HG03060 (cell line): ENCODE measurements at regions not wholly inside any gene's neighbourhood (a gene's known extent, or its start where the extent isn't known, plus 50 kb on each side); places are given as distances from the start of the nearest gene placed in this dataset.
"Not testable (repeated sequence)": the region's sequence is repeated elsewhere in the genome, so short reads cannot be mapped to it uniquely, and the experiment has no call there.

Experiments used
- ATAC-seq: cut with Tn5 transposase; IDR thresholded peaks from one replicate; pipeline ENCODE4 v1.9.1; 2021; ENCODE audit warnings: low read depth, moderate number of reproducible peaks; ENCODE audit not compliant: unreplicated experiment

DNA sequence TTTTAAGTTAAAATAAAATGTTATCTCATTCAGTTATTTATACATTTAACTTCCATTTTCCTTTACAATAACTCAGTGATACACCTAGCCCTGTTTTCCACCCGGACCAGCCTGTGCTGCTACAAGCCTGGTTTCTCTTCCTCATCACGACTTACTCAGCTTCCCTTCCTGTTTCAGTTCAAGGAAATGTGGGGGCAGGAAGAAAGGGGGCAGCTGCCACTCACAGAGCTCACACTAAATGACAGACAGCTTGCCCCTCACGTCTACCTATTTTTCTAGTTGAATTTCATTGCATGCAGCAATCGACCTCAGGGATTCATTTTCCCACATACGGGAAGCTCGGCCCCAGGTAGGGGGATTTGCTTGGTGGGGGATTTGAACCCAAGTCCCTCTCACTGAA, 442.6 kb downstream of the TMEM121 start:
- ATAC-seq, result not testable (repeated sequence)

DNA sequence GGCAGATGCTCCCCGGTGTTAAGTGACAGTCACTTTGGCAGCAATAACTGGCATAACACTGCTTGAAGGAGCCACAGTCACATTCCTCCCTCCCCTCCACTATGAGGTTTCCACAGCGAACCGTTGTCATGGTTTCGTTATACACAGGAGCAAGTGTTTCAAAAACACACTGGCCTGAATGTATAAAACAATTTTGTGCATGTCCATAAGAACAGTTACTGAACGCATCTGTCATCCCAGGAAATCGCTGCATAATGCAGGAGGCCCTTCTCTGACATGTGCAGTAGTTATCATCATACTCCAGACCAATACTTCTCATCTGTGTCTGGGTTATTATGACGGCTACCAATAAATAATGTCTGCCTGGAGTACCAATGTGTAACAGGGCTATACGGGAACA, 444.4 kb downstream of the TMEM121 start:
- not testable (repeated sequence) for ATAC-seq

DNA sequence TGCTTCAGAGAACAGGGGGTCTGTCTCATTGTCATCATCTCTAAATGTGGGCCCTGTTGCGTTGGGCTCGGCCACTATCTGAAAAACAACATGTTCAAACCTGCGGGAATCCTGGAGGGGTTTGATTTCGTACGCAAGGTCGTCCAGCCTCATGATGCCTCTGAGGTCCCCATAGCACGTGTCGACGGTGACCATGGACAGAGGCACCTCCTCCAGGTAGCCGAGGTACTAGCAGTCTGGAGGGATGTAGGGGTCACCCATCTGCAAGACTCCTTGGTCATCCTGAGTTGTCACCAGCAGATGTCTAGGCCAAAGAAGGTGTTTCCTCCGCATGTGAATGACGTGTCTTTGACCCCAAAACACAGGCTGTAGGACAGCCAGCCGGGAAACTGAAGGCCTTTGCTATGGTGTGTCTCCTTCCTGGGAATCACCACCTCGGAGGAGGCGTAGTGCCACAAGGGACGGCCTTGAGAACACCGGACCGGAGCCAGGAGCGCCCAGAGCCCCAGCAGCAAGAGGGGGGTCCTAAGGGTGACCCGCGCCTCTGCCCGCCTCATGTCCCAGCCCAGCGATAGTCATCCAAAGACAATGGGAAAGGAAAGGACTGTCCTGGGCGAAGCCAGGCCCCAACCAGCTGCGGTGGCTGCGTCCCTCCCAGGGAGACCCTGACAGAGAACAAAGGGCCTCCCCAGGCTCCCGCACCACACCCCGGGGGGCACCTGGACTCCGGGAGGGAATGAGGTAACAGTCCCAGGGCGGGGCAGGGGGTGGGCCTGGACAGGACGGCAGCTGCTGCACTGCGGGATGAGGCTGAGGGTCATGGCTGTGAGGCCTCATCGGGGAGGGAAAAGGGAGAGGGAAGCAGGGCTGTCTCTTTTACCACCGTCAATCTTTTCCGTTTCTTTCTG, 445.5 kb downstream of the TMEM121 start:
- ATAC-seq, result no peak

DNA sequence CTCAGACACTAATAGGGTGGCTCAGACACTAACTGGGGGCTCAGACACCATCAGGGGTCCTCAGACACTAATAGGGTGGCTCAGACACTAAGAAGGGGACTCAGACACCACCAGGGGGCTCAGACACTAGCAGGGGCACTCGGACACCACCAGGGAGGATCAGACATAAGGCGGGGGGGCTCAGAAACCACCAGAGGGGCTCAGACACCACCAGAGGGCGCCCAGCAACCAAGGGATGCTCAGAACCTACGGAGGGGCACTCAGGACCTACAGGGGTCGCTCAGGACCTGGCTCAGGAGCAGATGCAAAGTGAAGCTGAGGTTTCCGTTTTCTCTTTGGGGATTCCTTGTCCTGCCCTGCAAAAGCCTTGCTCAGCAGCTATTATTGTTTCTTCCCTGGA, 448.5 kb downstream of the TMEM121 start:
- no peak for ATAC-seq

DNA sequence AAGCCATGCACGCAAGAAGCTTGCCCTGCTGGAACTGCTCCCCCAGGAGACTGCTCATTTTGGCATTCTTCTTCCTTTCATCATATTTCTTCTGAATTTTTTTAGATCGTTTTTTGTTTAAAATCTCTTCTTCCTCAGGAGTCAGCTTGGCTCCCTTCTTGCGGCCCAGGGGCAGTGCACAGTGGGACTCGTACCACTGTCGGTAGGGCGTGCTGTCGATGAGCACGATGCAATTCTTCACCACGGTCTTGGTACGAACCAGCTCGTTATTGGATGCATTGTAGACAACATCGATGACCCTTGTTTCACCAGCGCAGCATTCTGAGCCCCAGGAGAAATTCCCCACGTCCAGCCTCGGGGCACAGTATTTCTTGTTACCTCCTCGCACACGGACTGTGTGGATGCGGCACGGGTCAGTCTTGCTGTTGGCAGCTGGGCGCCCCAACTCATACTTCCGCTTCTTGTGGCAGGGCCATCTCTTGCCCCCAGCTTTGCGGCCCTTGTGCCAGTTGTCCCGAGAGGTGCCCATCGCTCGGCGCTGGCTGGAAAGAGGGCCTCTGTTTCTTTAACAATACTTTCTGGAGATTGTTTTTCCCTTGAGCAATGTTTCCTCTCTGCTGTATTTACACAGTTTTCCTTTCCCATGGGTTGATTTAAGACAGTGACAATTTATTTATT, 452.4 kb downstream of the TMEM121 start:
- ATAC-seq, result no peak

DNA sequence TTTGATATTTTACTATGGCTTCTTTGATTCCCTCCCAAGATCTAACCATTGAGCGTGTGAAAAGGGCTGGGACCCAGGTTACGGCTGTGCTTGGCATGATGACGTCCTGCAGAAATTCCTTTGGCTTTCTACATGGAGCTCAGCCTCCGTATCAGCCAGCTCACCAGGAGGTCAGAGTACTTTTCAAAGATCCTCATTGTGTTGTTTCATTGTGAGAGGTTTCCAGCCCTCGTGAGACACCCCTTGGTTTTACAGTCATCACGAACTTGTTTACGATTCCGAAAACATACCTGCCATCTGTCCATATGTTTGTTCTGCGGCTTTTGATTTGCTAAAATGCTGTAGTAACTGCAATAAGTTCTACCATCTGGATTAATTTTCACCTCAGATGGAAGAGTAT, 453.1 kb downstream of the TMEM121 start:
- no peak for ATAC-seq

DNA sequence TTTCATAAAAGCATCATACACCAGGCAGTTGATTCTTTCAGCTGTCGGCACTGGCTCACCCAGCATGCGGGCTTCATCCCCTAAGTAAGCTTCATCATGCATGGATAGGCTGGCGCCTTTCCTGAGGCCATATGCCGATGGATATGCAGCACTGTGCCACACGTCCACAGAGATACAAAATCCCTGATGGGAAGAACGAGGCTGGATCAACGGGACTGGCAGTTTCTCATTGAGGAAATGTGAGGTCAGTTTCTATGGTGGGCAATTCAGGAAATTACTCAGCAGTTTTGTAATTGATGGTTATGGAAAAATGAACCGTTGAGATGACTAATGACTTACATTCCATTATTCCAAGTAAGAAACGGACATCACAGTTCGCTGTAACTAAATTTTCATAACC, 453.8 kb downstream of the TMEM121 start:
- ATAC-seq, result no peak

DNA sequence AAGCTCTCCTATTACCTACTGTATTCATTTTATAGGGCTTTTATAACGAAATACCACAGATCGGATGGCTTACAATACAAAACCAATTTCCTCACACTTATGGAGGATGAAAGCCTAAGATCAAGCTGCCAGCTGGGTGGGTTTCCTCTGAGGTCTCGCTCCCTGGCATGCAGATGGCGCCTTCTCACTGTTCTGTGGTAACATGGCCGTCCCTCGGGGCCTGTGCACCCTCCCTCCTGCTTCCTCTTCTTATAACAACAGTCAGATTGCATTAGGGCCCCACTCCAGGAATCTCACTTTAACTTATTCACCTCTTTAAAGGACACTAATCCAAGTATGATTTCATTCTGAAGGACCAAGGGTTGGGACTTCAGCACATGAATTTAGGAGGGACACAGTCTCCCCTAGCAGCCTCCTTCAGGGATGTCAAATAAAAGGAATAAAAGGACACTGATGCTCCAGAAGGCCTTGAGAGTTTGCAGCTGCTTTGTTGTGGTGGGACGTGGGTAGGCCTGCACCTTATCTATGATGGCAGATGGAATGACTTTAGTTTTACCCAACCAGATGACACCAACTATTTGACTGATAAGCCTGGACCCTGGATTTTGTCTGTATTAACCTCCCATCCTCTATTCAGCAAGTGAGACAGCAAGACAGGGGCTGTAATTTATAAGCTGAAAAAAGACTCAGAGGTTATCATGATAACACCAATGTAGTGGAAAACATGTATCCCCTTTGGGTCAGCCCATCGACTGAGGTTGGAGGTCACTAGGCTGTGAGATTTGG, 455.3 kb downstream of the TMEM121 start:
- not testable (repeated sequence) for ATAC-seq

DNA sequence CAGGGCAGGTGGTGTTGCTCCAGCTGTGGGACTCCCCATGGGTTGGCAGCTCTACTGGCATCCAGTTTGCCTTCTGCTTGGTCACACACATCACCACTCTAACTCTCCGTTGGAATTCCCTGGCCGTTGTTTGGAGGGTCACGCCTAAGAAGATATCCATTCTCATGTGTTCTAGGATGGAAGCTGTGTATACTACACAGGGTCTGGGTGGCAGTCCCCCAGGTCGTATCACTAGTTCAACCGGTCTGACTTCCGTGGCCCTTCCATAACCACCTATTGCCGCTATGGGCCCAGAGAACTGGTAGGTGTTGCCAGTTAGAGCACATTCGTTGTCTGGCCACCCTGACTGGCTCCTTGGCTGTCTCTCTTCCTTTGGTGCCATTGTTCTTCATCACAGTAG, 456.3 kb downstream of the TMEM121 start:
- ATAC-seq, result no peak

DNA sequence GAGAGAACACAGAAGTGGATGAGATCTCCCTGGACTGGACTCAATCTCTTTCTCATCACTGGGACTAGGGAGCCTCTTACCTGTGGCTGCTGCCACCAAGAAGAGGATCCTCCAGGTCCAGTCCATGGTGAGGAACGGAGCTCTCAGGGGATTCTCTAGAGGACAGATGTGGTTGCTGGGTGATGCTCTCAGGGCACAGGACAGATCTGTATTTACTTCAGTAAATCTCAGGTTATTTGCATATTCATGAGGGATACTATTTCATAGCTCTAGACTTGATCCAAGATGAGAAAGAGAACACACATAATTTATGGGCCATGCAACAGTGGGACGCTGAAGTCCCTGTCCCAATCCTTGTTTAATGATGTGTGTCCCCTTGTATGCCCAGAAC, 460.5 kb downstream of the TMEM121 start:
- ATAC-seq, result no peak

DNA sequence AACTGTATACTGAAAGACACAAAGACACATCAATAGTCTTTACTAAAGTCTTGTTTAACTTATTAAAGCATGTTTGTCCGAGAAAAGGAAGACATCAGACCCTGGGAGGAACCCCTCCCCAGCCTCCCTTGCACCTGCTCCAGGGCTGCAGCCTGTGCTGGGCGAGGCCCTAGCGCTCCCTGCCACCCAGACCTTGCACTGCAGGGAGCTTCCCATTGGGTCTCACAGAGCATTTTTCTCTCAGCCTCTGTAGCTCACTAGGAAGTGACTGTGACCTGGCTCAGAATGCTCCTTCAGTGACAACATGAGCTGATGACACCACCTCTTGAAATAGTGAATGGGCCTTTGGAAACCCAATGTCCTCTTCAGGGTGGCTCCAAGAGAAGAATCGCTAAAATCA, 461.2 kb downstream of the TMEM121 start:
- no peak for ATAC-seq

DNA sequence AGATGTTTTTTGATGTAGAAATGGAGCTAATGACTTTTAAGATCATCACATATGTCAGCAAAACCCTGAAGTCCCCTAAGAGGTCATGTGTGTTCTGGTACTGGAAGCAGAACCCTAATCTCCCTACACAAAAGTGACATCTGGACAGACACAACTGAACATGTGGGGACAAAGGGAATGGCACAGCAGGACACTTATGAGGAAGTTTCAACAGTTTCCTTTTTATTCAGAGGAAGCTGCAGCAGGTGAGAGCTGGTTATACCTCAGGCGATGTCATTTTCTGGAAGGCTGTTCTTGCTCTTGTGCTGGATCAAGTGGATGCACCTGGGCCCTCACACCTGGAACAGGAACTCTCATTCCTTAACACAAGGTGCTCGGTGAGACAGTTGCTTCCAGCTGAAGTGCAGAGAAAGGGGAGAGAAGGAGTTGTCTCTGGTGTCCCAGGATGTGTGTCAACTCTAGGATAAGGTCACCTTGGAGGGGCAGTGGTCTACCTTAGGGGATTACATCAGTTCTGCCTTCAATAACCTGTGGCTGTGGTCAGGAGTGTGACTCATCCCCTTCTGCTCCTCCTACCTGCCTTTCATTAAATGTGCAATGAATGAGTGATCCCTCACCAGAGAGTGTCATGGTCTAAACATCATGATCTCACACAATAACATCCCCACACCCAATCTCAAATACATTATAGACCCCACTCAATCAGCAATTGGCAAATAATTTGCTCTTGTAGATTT, 463.4 kb downstream of the TMEM121 start:
- no peak for ATAC-seq

DNA sequence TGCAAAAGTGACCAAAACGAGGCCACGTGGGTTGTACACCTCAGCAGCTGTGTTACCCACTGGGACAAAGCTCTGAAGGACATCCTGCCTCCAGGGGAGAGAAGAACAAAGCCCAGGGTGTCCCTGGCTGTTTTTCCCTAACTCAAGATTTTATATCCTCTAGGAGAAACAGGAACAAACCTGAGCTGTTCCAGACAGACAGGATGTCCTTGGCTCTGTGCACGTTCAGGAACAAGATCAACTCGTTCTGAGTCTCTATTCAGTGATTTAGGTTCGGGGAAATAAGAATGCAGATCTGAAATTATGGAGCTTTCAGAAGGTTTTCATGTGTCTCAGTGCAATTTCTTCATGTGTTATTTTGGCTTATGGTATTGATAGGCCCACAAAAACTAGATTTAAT, 465.3 kb downstream of the TMEM121 start:
- not testable (repeated sequence) for ATAC-seq

DNA sequence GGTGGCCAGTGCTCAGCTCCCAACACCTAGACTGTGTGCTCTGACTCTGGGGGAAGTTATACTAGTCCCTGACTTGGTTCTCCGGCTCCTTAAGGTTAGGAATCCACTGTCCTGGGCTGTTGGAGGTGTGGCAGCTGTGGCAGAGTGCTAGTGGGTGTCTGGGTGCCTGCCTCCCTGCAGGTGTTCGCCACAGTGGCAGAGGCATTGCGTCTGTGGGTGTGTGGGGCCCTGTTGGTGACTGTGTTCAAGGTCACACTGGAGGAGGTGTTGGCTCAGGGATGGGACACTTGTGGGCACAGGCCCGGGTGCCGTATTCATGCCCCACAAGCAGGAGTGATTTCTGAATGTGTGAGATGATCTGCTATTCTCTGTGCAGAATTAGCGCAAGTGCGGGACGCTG, 467.4 kb downstream of the TMEM121 start:
- no peak for ATAC-seq

DNA sequence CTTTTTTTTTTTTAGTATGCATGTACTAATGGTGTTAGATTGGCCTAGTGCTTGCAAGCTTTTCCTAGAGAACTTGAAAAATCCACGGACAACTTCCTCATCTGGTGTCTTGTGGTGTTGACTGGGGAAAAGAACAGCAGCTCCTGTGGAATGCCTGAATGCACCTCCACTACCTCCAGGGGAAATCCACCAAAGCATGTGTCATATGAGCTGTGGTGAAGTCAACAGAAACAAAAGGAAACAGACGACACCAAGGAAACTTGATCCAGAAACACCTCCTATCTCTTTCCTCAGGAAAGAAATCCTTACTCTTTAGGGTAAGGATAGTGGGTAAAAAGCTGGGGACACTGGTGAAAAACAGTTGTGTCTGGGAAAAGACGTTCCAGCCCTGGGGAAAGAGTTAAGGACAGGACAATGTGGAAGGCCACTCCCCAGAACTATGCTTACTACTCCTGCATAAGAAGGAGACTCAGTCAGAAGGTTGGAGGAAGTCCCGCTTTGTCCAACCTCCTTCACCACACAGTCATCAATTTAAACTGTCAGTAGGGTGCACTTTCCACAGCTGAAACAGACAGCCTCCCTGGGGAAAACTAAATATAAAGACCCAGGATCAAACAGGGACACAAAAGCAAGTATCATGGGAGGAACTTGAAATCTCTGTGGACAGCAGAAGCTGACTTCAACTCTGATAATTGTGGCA, 468.8 kb downstream of the TMEM121 start:
- ATAC-seq, result not testable (repeated sequence)

DNA sequence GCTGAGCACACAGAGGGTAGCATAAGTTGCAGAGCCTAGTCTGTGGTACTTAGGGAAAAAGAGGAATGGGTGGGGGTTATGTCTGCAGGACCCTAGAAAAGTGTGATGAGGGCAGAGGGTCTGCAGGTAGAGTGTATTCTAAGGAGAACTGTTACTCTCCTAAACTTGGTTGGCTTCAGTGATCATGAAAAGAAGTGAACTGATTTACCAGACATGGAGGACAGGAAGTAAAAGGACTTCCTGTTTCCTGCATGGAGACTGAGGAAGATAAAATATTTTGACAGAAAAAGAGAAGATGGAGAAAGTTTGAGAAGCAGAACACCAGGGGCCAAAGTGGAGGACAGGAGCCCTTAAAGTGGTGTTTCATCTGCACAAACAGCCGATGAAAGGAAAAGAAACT, 472.2 kb downstream of the TMEM121 start:
- ATAC-seq, result not testable (repeated sequence)

DNA sequence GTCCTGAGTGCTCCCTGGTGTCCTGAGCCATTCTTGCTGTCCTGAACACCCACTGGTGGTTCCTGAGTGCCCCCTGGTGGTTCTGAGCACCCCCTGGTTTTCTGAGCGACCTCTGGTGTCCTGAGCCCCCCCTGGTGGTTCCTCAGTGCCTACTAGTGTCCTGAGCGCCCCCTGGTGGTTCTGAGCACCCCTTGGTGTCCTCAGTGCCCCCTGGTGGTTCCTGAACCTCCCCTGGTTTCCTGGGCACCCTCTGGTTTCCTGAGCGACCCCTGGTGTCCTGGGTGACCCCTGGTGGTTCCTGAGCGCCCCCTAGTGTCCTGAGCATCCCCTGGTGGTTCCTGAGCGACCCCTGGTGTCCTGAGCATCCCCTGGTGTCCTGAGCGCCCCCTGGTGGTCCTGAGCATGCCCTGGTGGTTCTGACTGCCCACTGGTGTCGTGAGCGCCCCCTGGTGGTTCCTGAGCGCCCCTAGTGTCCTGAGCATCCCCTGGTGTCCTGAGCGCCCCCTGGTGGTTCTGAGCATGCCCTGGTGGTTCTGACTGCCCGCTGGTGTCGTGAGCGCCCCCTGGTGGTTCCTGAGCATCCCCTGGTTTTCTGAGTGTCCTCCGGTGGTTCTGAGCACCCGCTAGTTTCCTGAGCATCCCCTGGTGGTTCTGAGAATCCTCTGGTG, 473.1 kb downstream of the TMEM121 start:
- no peak for ATAC-seq

DNA sequence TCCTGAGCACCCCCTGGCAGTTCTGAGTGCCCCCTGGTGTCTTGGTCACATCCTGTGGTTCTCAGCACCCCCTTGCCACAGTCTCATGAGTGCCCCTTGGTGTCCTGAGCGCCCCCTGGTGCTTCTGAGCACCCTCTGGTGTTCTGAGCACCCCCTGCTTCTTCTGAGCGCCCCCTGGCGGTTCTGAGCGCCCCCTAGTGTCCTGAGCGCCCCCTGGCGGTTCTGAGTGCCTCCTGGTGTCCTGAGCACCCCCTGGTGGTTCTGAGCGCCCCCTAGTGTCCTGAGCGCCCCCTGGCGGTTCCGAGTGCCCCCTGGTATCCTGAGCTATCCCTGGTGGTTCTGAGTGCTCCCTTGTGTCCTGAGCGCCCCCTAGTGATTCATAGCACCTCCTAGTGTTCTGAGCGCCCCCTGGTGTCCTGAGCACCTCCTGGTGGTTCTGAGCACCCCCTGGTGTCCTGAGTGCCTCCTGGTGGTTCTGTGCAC, 473.7 kb downstream of the TMEM121 start:
- not testable (repeated sequence) for ATAC-seq

DNA sequence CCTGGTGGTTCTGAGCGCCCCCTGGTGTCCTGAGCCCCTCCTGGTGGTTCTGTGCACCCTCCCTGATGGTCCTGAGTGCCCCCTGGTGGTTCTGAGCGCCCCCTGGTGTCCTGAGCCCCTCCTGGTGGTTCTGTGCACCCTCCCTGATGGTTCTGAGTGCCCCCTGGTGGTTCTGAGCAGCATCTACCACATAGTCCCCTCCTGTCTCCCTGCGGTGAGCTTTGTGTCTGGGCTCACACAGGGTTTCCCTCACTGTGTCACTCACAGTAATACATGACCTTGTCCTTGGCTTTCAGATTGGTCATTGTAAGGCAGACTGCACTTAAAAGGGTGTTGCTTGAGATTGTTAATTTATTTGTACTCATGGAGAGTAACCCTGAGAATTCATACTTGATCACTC, 474.9 kb downstream of the TMEM121 start:
- not testable (repeated sequence) for ATAC-seq
